ENCODE measurements at regions not wholly inside any gene's neighbourhood (a gene's known extent, or its start where the extent isn't known, plus 50 kb on each side); places are given as distances from the start of the nearest gene placed in this dataset.
A peak's percentile ranks its signal among the peaks of the same experiment; 100 is the strongest.

GRCh38 chr3:124611520-124611919, 118.7 kb upstream of the UMPS start:
- no peak for ATAC-seq (ENCODE audit: low read depth)
- no peaks in the 10 kb centered on the region for H3K9me3 Mint-ChIP-seq
- H3K27ac Mint-ChIP-seq: no peak overlapping the region
- H3K36me3 Mint-ChIP-seq: no peaks in the 10 kb centered on the region
- no peak for DNase-seq
- POLR2A ChIA-PET: interaction anchor here (0.6 kb wide), 1 partner anchor 44 kb away, joined by 3 read pairs; no protein-coding TSS in a partner anchor
- H3K27me3 Mint-ChIP-seq: peaks cover 5% of the 10 kb centered on the region
- peaks cover 10% of the 10 kb centered on the region for H3K4me1 Mint-ChIP-seq
- no peak overlapping the region for H3K4me3 Mint-ChIP-seq

GRCh38 chr3:124615896-124616543, 114.2 kb upstream of the UMPS start:
- DNase-seq (no peak), ATAC-seq (ENCODE audit: low read depth) (no peak)
- no peaks in the 10 kb centered on the region for H3K9me3 Mint-ChIP-seq
- POLR2A ChIA-PET: interaction anchor here (0.7 kb wide), 1 partner anchor 28 kb away, joined by 3 read pairs; no protein-coding TSS in a partner anchor
- peaks cover 24% of the 10 kb centered on the region for H3K4me1 Mint-ChIP-seq
- no peak overlapping the region for H3K4me3 Mint-ChIP-seq
- H3K36me3 Mint-ChIP-seq: peaks cover 4% of the 10 kb centered on the region
- H3K27ac Mint-ChIP-seq: peak overlapping the region; percentile 36
- H3K27me3 Mint-ChIP-seq: no peaks in the 10 kb centered on the region

- no peak overlapping the region for H3K4me3 Mint-ChIP-seq
- ATAC-seq (ENCODE audit: low read depth) (no peak), DNase-seq (no peak)
- H3K36me3 Mint-ChIP-seq: peaks cover 4% of the 10 kb centered on the region
- POLR2A ChIA-PET: no interaction called here
- no peaks in the 10 kb centered on the region for H3K27me3 Mint-ChIP-seq
- H3K4me1 Mint-ChIP-seq: peaks cover 31% of the 10 kb centered on the region
- no peaks in the 10 kb centered on the region for H3K9me3 Mint-ChIP-seq
- H3K27ac Mint-ChIP-seq: no peak overlapping the region
Measured at GRCh38 chr3:124617177-124617576, 113.1 kb upstream of the UMPS start.

GRCh38 chr3:124619887-124620599, 110.2 kb upstream of the UMPS start:
- ATAC-seq (ENCODE audit: low read depth): no peak
- DNase-seq: no peak
- peaks cover 40% of the 10 kb centered on the region for H3K4me1 Mint-ChIP-seq
- POLR2A ChIA-PET: no interaction called here
- no peaks in the 10 kb centered on the region for H3K27me3 Mint-ChIP-seq
- peak overlapping the region; percentile 91 for H3K27ac Mint-ChIP-seq
- H3K36me3 Mint-ChIP-seq: peaks cover 6% of the 10 kb centered on the region
- peaks cover 1% of the 10 kb centered on the region for H3K9me3 Mint-ChIP-seq
- peak overlapping the region; percentile 73 for H3K4me3 Mint-ChIP-seq

DNA sequence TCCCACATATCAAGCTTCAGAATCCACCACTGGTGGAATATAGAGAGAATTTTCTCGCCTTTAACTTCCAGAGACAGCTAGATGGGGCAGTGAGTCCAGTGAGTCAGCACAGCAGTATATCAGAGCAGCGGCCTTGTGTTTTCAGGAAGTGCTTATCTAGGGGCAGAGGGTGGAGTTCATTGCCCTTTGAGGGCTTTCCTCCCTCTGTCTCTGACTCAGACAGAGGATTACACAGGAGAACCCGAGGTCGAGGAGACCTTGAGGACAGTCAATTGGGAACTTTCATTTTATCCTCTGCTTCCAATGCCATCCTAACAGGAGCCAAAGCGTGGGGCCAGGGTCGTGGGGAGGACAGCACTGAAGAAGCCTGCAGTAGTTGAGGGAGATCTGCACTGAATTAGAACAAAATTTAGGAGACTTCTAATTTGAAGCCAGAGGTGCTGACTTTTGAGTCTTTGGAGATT, 109.6 kb upstream of the UMPS start:
- DNase-seq: no peak
- Mint-ChIP-seq H3K4me1 (peaks cover 38% of the 10 kb centered on the region), H3K27me3 (no peaks in the 10 kb centered on the region), H3K4me3 (peak overlapping the region; percentile 73), H3K27ac (peak overlapping the region; percentile 91), H3K9me3 (peaks cover 1% of the 10 kb centered on the region), H3K36me3 (peaks cover 6% of the 10 kb centered on the region)
- POLR2A ChIA-PET: no interaction called here
- peak; percentile 87 for ATAC-seq (ENCODE audit: low read depth)

- peaks cover 32% of the 10 kb centered on the region for H3K4me1 Mint-ChIP-seq
- no peak overlapping the region for H3K27ac Mint-ChIP-seq
- no peaks in the 10 kb centered on the region for H3K27me3 Mint-ChIP-seq
- POLR2A ChIA-PET: no interaction called here
- DNase-seq (no peak), ATAC-seq (ENCODE audit: low read depth) (no peak)
- peaks cover 1% of the 10 kb centered on the region for H3K9me3 Mint-ChIP-seq
- H3K4me3 Mint-ChIP-seq: no peak overlapping the region
- H3K36me3 Mint-ChIP-seq: peaks cover 6% of the 10 kb centered on the region
Measured at GRCh38 chr3:124621498-124621897, 108.8 kb upstream of the UMPS start.

DNA sequence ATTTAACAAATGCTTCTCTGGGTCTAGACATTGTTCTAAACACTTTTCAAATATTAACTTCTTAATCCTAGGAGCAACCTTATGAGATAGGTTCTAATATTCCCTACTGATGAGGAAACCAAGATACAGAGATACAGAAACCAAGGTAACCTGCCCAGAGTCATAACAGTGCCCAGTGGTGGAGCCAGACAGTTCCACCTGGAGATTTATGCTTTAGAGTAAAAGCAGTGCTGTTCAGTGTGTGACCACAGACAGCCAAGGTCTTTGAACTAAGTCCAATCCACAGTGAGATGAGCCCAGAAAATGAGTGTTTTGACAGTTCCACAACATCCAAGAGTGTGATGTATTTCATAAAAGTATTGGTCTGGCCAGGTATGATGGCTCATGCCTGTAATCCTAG, 105.2 kb upstream of the UMPS start:
- Mint-ChIP-seq H3K27me3 (peaks cover 9% of the 10 kb centered on the region), H3K4me3 (no peak overlapping the region), H3K36me3 (peaks cover 4% of the 10 kb centered on the region), H3K4me1 (peaks cover 25% of the 10 kb centered on the region), H3K9me3 (peaks cover 1% of the 10 kb centered on the region), H3K27ac (no peak overlapping the region)
- POLR2A ChIA-PET: no interaction called here
- no peak for DNase-seq
- no peak for ATAC-seq (ENCODE audit: low read depth)

- H3K4me1 Mint-ChIP-seq: peaks cover 10% of the 10 kb centered on the region
- ATAC-seq (ENCODE audit: low read depth): no peak
- no peak overlapping the region for H3K4me3 Mint-ChIP-seq
- H3K27ac Mint-ChIP-seq: no peak overlapping the region
- POLR2A ChIA-PET: interaction anchor here (1.1 kb wide), 1 partner anchor 9 kb away, joined by 4 read pairs; no protein-coding TSS in a partner anchor
- DNase-seq: no peak
- peaks cover 1% of the 10 kb centered on the region for H3K9me3 Mint-ChIP-seq
- H3K36me3 Mint-ChIP-seq: peaks cover 8% of the 10 kb centered on the region
- H3K27me3 Mint-ChIP-seq: peaks cover 16% of the 10 kb centered on the region
Measured at GRCh38 chr3:124627501-124627908, 102.7 kb upstream of the UMPS start.

DNA sequence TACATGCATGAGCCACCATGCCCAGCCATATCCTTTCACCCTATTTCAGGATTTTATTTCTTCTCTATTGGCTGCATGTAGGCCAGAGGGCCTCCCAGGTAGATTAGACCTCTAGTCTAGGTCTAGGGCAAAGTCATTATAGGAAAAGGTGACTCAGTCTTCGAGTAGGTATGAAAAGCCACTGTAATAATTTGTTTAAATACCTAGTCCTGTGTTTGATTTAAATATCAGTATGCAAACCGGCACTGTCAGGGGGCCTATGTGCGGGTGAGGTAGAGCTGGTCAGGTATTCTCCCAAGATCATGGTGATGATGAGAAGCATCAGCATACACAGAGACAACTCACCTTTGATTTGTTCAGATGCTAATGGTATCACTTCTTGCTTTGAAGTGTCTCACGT, 101.4 kb upstream of the UMPS start:
- ATAC-seq (ENCODE audit: low read depth) (no peak), DNase-seq (no peak)
- H3K4me3 Mint-ChIP-seq: no peak overlapping the region
- POLR2A ChIA-PET: no interaction called here
- H3K36me3 Mint-ChIP-seq: peaks cover 11% of the 10 kb centered on the region
- peaks cover 21% of the 10 kb centered on the region for H3K27me3 Mint-ChIP-seq
- no peak overlapping the region for H3K27ac Mint-ChIP-seq
- peaks cover 6% of the 10 kb centered on the region for H3K4me1 Mint-ChIP-seq
- no peaks in the 10 kb centered on the region for H3K9me3 Mint-ChIP-seq

GRCh38 chr3:124629497-124629896, 100.8 kb upstream of the UMPS start:
- Mint-ChIP-seq H3K27me3 (peaks cover 21% of the 10 kb centered on the region), H3K36me3 (peaks cover 13% of the 10 kb centered on the region), H3K9me3 (no peaks in the 10 kb centered on the region), H3K4me1 (peaks cover 7% of the 10 kb centered on the region), H3K27ac (no peak overlapping the region), H3K4me3 (no peak overlapping the region)
- DNase-seq (no peak), ATAC-seq (ENCODE audit: low read depth) (no peak)
- POLR2A ChIA-PET: no interaction called here

DNA sequence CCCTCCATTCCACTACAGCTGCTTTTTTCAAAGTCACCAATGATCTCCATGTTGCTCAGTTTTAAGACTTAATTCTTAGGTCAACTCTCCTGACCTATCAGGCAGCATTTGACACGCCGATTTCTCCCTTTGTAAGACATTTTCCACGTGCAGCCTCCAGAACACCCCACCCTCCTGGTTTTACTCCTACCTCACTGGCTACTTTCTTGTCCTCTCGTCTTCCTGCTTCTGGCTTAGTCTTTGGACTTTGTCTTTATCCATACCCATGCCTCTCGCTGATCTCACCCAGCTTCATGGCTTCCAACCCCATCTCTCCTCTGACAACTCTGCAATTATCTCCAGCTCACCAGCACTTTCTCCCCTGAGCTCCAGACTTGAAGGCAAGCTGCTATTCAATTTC, 99.3 kb upstream of the UMPS start:
- POLR2A ChIA-PET: no interaction called here
- DNase-seq (no peak), ATAC-seq (ENCODE audit: low read depth) (no peak)
- no peak overlapping the region for H3K27ac Mint-ChIP-seq
- H3K27me3 Mint-ChIP-seq: peaks cover 21% of the 10 kb centered on the region
- H3K36me3 Mint-ChIP-seq: peaks cover 18% of the 10 kb centered on the region
- no peak overlapping the region for H3K4me3 Mint-ChIP-seq
- H3K4me1 Mint-ChIP-seq: peaks cover 20% of the 10 kb centered on the region
- no peaks in the 10 kb centered on the region for H3K9me3 Mint-ChIP-seq

DNA sequence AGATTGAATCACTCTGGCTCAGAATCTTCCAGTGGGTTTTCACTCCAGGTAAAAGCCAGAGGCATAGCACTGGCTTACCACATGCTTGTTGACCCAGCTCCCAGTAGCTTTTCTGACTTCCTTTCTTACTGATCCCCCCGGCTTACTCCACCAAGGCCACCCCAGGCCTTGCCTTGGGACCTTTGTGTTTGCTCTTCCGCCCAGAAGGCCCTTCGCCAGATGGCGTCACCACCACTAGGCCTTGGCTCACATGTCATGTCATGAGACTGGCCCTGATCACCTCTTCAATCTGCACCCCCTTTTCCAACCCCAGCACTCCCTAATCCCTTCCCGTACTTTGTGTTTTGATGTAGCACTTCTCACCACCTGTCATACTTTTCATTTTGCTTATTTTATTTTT, 98.5 kb upstream of the UMPS start:
- H3K27ac Mint-ChIP-seq: no peak overlapping the region
- DNase-seq (no peak), ATAC-seq (ENCODE audit: low read depth) (no peak)
- H3K4me3 Mint-ChIP-seq: no peak overlapping the region
- no peaks in the 10 kb centered on the region for H3K9me3 Mint-ChIP-seq
- POLR2A ChIA-PET: no interaction called here
- peaks cover 18% of the 10 kb centered on the region for H3K36me3 Mint-ChIP-seq
- H3K27me3 Mint-ChIP-seq: peaks cover 21% of the 10 kb centered on the region
- peaks cover 27% of the 10 kb centered on the region for H3K4me1 Mint-ChIP-seq

DNA sequence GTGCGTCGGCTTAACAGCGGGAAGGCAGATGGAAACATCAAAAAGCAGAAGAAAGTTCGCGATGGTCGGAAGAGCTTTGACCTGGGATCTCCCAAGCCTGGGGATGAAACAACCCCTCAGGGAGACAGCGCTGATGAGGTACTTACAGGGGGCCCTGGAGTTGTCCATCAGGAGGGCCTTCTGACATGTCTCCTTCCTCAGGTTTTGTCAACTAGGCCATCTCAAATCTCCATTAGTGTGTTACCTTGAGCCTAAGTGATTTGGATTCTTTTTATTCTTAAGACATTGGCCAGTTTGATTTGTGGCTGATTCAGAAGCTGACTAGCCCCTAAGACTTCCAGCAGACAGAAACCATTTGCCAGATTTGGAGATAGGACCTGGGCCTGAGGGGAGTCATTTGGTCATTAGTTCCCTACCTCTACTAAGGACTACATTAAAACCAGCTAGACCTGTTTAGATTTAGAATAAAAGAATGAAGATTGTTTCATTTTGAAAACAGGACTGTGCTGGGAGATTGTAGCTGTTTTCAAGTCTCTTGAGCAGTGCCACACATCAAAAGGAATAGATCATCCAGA, 97.6 kb upstream of the UMPS start:
- Mint-ChIP-seq H3K27me3 (peaks cover 21% of the 10 kb centered on the region), H3K4me1 (peaks cover 36% of the 10 kb centered on the region), H3K27ac (no peak overlapping the region), H3K9me3 (no peaks in the 10 kb centered on the region), H3K36me3 (peaks cover 18% of the 10 kb centered on the region), H3K4me3 (no peak overlapping the region)
- POLR2A ChIA-PET: no interaction called here
- ATAC-seq (ENCODE audit: low read depth): no peak
- DNase-seq: no peak

DNA sequence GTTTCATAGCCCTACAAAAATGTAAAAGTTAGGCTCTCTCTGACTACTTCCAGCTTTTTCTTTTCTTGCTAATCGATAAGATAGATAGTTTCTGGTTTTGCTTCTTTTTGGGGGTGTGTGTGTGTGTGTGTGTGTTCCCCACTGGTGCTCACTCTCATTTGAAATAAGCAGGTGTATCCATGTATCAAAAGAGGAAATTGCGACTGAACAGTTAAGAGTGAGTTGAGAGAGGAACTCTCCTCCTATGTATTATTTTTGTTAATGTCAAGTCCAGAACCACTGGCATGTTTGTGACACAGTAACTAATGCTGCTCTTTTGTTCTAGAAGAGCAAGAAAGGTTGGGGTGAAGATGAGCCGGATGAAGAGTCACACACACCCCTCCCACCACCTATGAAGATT, 96.7 kb upstream of the UMPS start:
- peaks cover 40% of the 10 kb centered on the region for H3K4me1 Mint-ChIP-seq
- peaks cover 18% of the 10 kb centered on the region for H3K27me3 Mint-ChIP-seq
- no peak for ATAC-seq (ENCODE audit: low read depth)
- H3K9me3 Mint-ChIP-seq: no peaks in the 10 kb centered on the region
- POLR2A ChIA-PET: no interaction called here
- H3K27ac Mint-ChIP-seq: no peak overlapping the region
- DNase-seq: no peak
- peaks cover 19% of the 10 kb centered on the region for H3K36me3 Mint-ChIP-seq
- H3K4me3 Mint-ChIP-seq: no peak overlapping the region
